ENCODE measurements at regions not wholly inside any gene's neighbourhood (a gene's known extent, or its start where the extent isn't known, plus 50 kb on each side); places are given as distances from the start of the nearest gene placed in this dataset.

DNA sequence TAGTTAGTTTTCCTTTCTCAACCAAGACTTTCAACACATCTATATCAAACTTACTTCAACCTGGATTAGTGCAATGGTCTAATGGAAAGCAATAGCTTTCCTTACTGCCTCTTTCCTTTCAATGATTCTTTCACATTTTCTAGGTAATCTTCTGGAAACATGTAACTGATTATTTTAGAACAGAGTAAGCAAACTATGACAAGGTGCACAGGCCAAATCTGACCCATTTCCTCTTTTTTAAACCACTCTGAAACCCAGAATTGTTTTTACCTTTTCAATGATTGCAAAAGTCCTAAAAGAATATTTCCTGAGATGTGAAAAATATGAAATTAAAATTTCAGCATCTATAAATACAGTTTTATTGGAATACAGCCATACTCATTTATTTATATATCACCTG lies 81.6 kb upstream of the TMTC2 start:
- Histone ChIP-seq H4K8ac (ENCODE audit: extremely low read depth, insufficient read depth, low read length) (no peak overlapping the region), H3K27ac (ENCODE audit: low read depth, low read length) (no peak overlapping the region), H2AFZ (ENCODE audit: low read length) (no peak overlapping the region), H3K23ac (ENCODE audit: insufficient read length) (no peak overlapping the region), H3K36me3 (ENCODE audit: control insufficient read depth in 2 of 4, insufficient read depth in 4 of 4, low read length in 3 of 4) (no peaks in the 10 kb centered on the region), H2BK12ac (ENCODE audit: low read depth, low read length) (no peak overlapping the region), H3K79me1 (ENCODE audit: low read depth, low read length) (no peaks in the 10 kb centered on the region), H3K4me2 (ENCODE audit: insufficient read depth in 1 of 2, low read depth in 2 of 2, low read length in 2 of 2) (no peak overlapping the region), H2BK15ac (ENCODE audit: low read length) (no peak overlapping the region), H3K9me3 (ENCODE audit: insufficient read depth in 2 of 2, low read depth in 1 of 2, low read length in 1 of 2) (no peaks in the 10 kb centered on the region), H2BK20ac (ENCODE audit: low read length) (no peak overlapping the region), H3K4me3 (ENCODE audit: extremely low read depth in 1 of 4, insufficient read depth in 2 of 4, low read depth in 3 of 4, low read length in 4 of 4) (no peak overlapping the region), H3K4ac (replicated peaks; ENCODE audit: insufficient read length, low read depth, low read length) (no peak overlapping the region), H3K56ac (replicated peaks; ENCODE audit: insufficient read length, low read depth, low read length) (no peak overlapping the region), H4K91ac (replicated peaks; ENCODE audit: insufficient read length, low read length) (no peak overlapping the region), H3K23me2 (ENCODE audit: low read depth, low read length) (no peaks in the 10 kb centered on the region), H3K79me2 (ENCODE audit: control insufficient read depth in 1 of 2, insufficient read depth in 2 of 2, low read length in 2 of 2) (no peaks in the 10 kb centered on the region), H2AK5ac (ENCODE audit: low read depth, low read length) (no peak overlapping the region), H3K27me3 (replicated peaks in 1 of 4; ENCODE audit: control insufficient read depth in 3 of 4, extremely low read depth in 1 of 4, insufficient read depth in 3 of 4, low read length in 3 of 4) (no peaks in the 10 kb centered on the region), H2BK5ac (ENCODE audit: low read depth, low read length) (no peak overlapping the region), H4K20me1 (replicated peaks in 1 of 2; ENCODE audit: control insufficient read depth in 1 of 2, insufficient read depth in 2 of 2, low read length in 2 of 2) (no peaks in the 10 kb centered on the region), H2BK120ac (replicated peaks; ENCODE audit: low read depth, low read length) (no peak overlapping the region), H4K5ac (ENCODE audit: insufficient read length, low read depth, low read length) (no peak overlapping the region), H3K4me1 (replicated peaks in 1 of 4; ENCODE audit: control insufficient read depth in 3 of 4, insufficient read depth in 4 of 4, low read length in 3 of 4) (no peaks in the 10 kb centered on the region), H3K18ac (ENCODE audit: extremely low read depth, low read length) (no peak overlapping the region), H3K14ac (ENCODE audit: insufficient read length) (no peak overlapping the region), H3K9ac (replicated peaks in 1 of 4; ENCODE audit: extremely low read depth in 1 of 4, low read depth in 3 of 4, low read length in 3 of 4) (no peak overlapping the region)
- ChIA-PET POLR2A (ENCODE audit: partially characterized antibody) (no interaction called here), CTCF (ENCODE audit: partially characterized antibody) (interaction anchor here (0.6 kb wide), 1 partner anchor 206 kb away, joined by 3 read pairs; no protein-coding TSS in a partner anchor)
- FAIRE-seq, result no peak
- no peak for TF ChIP-seq HDAC2 (IDR thresholded peaks at IDR 0.05; ENCODE audit: borderline replicate concordance in 1 of 2, low read depth in 2 of 2, low read length in 2 of 2)
- TF ChIP-seq SIX5 (IDR thresholded peaks at IDR 0.05; ENCODE audit: low read depth, low read length), result no peak
- no peak for TF ChIP-seq SP4 (IDR thresholded peaks at IDR 0.05; ENCODE audit: low read length)
- no peak for TF ChIP-seq GTF2F1 (IDR thresholded peaks at IDR 0.05; ENCODE audit: borderline replicate concordance, low read depth, low read length)
- TF ChIP-seq POU5F1 (IDR thresholded peaks at IDR 0.05; ENCODE audit: low read depth, low read length), result no peak
- no peak for DNase-seq (ENCODE audit: low read depth in 1 of 2, low spot score in 2 of 2)
